Body of pancreas (tissue), 4 donors: ENCODE measurements at regions not wholly inside any gene's neighbourhood (a gene's known extent, or its start where the extent isn't known, plus 50 kb on each side); places are given as distances from the start of the nearest gene placed in this dataset.

Experiments
- ATAC-seq: fragments of 150-250 bp; one replicate; pipeline ENCODE4 v1.9.1; 2016
- DNase-seq, 4 donors: peaks; one replicate each; pipeline ENCODE4 v3.0.0-alpha.2; 2019
- H3K27ac ChIP-seq, 4 donors: fragments of 200-600 bp; sonication (generic); 1 replicate in 3 of 4; 2 replicates in 1 of 4; pipeline versions ENCODE4 v1.5.1 to v1.6.1; 2016 to 2019; ENCODE audit warnings: mild to moderate bottlenecking in 1 of 4, mixed read lengths in 1 of 4, moderate library complexity in 1 of 4
- H3K27me3 ChIP-seq, 2 donors: fragments of 200-600 bp; sonication (generic); one replicate each; pipeline ENCODE4 v1.6.0; 2016; ENCODE audit warnings: mild to moderate bottlenecking in 1 of 2
- H3K36me3 ChIP-seq, 2 donors: fragments of 200-600 bp; sonication (generic); replicated peaks in 1 of 2; 2 replicates each; pipeline ENCODE4 v1.5.1; 2016; ENCODE audit warnings: low read depth in 2 of 2; ENCODE audit not compliant: insufficient read depth in 1 of 2
- H3K4me1 ChIP-seq: fragments of 200-600 bp; sonication (generic); one replicate; pipeline ENCODE4 v1.6.0; 2016
- H3K4me3 ChIP-seq, 2 donors: fragments of 200-600 bp; sonication (generic); 1 replicate in 1 of 2; 2 replicates in 1 of 2; pipeline ENCODE4 v1.5.1; 2016 to 2019
- H3K9me3 ChIP-seq, 3 donors: fragments of 200-600 bp; sonication (generic); 1 replicate in 2 of 3; 2 replicates in 1 of 3; pipeline ENCODE4 v1.5.1; 2016
- POLR2A ChIP-seq, 3 donors: fragments of 450-650 bp; IDR thresholded peaks; one replicate each; pipeline ENCODE4 v1.6.1; 2016; ENCODE audit warnings: antibody characterized with exemption in 3 of 3, mild to moderate bottlenecking in 2 of 3
- WGBS, 2 donors: methylation state at CpG; one replicate each; pipeline ENCODE4 v1.1.5; 2017; 5-methylcytosine and 5-hydroxymethylcytosine counted together
- intact Hi-C: fragments of 100-400 bp; cut with DNase I; formaldehyde crosslinking; loops from one replicate; pipeline ENCODE4 v1.15.1; 2023
- TF ChIP-seq, protein P1 (sequence below), 7 experiments: fragments of 450-650 bp in 4 of 7; fragments of 200-600 bp in 3 of 7; sonication (generic) in 3 of 7; IDR thresholded peaks; one replicate each; pipeline ENCODE4 v1.5.1; 2016 to 2019; ENCODE audit warnings: antibody characterized with exemption in 7 of 7

GRCh38 chr10:105950410-105950809 is 1214.1 kb downstream of the SORCS1 start:
- Histone ChIP-seq H3K9me3 (no peaks in the 10 kb centered on the region), H3K36me3 (no peaks in the 10 kb centered on the region), H3K27ac (no peak overlapping the region), H3K4me1 (peaks cover 8% of the 10 kb centered on the region), H3K27me3 (no peaks in the 10 kb centered on the region), H3K4me3 (no peak overlapping the region)
- DNase-seq (peak; percentile 58 to 74 (median 62)), ATAC-seq (peak; percentile 73)
- WGBS, 2 donors = 31 to 32% methylated on average over 2 of the region's 2 CpGs
- TF ChIP-seq, protein P1, sequence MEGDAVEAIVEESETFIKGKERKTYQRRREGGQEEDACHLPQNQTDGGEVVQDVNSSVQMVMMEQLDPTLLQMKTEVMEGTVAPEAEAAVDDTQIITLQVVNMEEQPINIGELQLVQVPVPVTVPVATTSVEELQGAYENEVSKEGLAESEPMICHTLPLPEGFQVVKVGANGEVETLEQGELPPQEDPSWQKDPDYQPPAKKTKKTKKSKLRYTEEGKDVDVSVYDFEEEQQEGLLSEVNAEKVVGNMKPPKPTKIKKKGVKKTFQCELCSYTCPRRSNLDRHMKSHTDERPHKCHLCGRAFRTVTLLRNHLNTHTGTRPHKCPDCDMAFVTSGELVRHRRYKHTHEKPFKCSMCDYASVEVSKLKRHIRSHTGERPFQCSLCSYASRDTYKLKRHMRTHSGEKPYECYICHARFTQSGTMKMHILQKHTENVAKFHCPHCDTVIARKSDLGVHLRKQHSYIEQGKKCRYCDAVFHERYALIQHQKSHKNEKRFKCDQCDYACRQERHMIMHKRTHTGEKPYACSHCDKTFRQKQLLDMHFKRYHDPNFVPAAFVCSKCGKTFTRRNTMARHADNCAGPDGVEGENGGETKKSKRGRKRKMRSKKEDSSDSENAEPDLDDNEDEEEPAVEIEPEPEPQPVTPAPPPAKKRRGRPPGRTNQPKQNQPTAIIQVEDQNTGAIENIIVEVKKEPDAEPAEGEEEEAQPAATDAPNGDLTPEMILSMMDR (IDR thresholded peaks at IDR 0.05) = peak; percentile 47 to 77 (median 68)
- TF ChIP-seq POLR2A (IDR thresholded peaks at IDR 0.05) = no peak
- intact Hi-C loops = no loop called here

DNA sequence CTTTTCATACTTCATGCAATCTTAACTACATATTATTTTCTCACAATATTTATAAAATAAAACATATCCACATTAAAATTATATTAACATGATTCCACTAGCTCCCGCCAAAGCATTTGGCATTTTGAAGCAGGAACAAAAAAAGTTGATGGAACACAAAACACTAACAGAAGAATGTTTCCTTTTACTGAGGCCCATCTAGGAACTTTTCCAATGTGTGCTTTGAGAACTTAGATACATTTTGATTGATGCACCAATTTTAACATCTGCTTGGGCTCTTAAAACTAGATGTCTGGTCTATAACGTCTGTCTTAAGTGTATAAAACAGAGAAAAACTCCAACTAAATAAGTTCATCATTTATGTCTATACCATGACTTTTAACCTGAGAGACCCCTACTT is 1214.8 kb downstream of the SORCS1 start:
- ATAC-seq = no peak
- no peak overlapping the region for H3K4me3 ChIP-seq
- H3K4me1 ChIP-seq = peaks cover 8% of the 10 kb centered on the region
- no peak for DNase-seq
- WGBS, 2 donors = 38 to 45% methylated on average over 2 of the region's 2 CpGs
- H3K36me3 ChIP-seq = no peaks in the 10 kb centered on the region
- no peaks in the 10 kb centered on the region for H3K9me3 ChIP-seq
- no peaks in the 10 kb centered on the region for H3K27me3 ChIP-seq
- TF ChIP-seq POLR2A (IDR thresholded peaks at IDR 0.05) = no peak
- TF ChIP-seq, protein P1 (IDR thresholded peaks at IDR 0.05) = no peak
- H3K27ac ChIP-seq = no peak overlapping the region
- intact Hi-C loops = no loop called here

- no peaks in the 10 kb centered on the region for H3K27me3 ChIP-seq
- ATAC-seq (no peak), DNase-seq (no peak)
- intact Hi-C loops = no loop called here
- no peaks in the 10 kb centered on the region for H3K9me3 ChIP-seq
- H3K36me3 ChIP-seq = no peaks in the 10 kb centered on the region
- TF ChIP-seq POLR2A (IDR thresholded peaks at IDR 0.05) = no peak
- TF ChIP-seq, protein P1 (IDR thresholded peaks at IDR 0.05) = no peak
- H3K4me3 ChIP-seq = no peak overlapping the region
- no peak overlapping the region for H3K27ac ChIP-seq
- no peaks in the 10 kb centered on the region for H3K4me1 ChIP-seq
- WGBS, 2 donors = 60 to 62% methylated on average over 4 of the region's 4 CpGs
Measured at GRCh38 chr10:105925045-105925785, 1239.3 kb downstream of the SORCS1 start.

DNA sequence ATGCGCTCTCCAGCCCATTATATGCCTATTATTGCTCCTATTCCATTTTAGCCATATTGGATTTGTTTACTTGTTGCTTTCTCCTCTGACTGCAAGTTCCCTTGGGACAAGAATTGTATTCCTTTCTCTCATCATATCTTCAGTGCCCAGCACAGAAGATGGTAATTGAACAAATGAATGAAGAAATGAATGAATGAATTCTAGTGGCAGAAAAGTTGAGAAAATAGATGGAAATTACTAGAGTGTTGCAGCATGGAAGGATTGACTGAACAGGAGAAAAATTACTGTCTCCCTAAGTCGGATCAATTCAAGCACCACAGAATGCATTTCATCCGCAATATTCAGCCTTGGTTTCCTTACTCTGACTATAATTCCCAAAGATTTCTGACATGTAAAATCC is 1243.2 kb downstream of the SORCS1 start:
- Histone ChIP-seq H3K9me3 (no peaks in the 10 kb centered on the region), H3K27ac (no peak overlapping the region), H3K4me3 (no peak overlapping the region), H3K4me1 (no peaks in the 10 kb centered on the region), H3K27me3 (no peaks in the 10 kb centered on the region), H3K36me3 (no peaks in the 10 kb centered on the region)
- TF ChIP-seq, protein P1 (IDR thresholded peaks at IDR 0.05) = no peak
- TF ChIP-seq POLR2A (IDR thresholded peaks at IDR 0.05) = no peak
- intact Hi-C loops = no loop called here
- 90 to 96% methylated on average over 3 of the region's 3 CpGs for WGBS, 2 donors
- DNase-seq = no peak
- ATAC-seq = no peak

DNA sequence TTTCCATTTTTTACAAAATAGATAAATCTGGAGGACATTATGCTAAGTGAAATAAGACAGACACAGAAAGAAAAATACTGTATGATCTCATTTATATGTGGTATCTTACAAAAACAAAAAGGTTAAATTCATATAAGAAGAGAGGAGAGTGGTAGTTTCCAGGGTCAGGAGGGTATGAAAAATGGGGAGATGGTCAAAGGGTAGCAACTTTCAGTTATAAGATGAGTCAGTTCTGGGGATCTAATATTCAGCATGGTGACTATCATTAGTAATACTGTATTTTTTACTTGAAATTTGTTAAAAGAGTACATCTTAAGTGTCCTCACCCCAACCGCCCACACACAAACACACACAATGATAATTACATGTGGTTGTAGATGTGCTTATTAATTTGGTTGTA is 1250.1 kb downstream of the SORCS1 start:
- ATAC-seq (no peak), DNase-seq (no peak)
- Histone ChIP-seq H3K27me3 (no peaks in the 10 kb centered on the region), H3K4me3 (no peak overlapping the region), H3K36me3 (no peaks in the 10 kb centered on the region), H3K27ac (no peak overlapping the region), H3K9me3 (no peaks in the 10 kb centered on the region), H3K4me1 (no peaks in the 10 kb centered on the region)
- WGBS, 2 donors = 90 to 97% methylated on average over 1 of the region's 1 CpG
- TF ChIP-seq POLR2A (IDR thresholded peaks at IDR 0.05) = no peak
- intact Hi-C loops = no loop called here
